ENCODE measurements at regions not wholly inside any gene's neighbourhood (a gene's known extent, or its start where the extent isn't known, plus 50 kb on each side); places are given as distances from the start of the nearest gene placed in this dataset.

DNA sequence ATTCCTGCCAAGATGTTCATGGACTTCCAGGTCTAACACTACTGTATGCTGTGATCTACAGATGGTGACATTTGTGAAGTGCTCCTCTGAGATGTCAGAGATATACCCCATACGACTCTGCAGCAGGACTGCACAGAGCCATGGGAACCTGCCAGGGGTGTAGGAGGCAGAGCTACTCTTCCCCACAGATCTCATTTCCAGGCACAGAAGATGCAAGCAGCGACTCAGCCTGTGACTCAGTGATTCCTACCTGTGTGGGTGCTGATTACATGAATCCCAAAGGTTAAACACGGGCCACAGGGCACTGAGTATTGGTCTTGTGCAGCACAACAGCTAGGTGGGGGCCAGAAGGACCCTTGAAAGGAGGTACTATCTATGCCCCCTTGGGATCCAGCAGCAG, 137.0 kb upstream of the SOX9 start:
- H3K9ac ChIP-seq (ENCODE audit: low read depth, low read length), result no peak overlapping the region
- H3K9me3 ChIP-seq (ENCODE audit: control insufficient read depth, insufficient read depth, low read length), result no peaks in the 10 kb centered on the region
- no peaks in the 10 kb centered on the region for H3K4me1 ChIP-seq (ENCODE audit: insufficient read depth, low read length)
- H3K36me3 ChIP-seq (ENCODE audit: insufficient read depth, low read length), result no peaks in the 10 kb centered on the region

- Histone ChIP-seq H3K9me3 (ENCODE audit: control insufficient read depth, insufficient read depth, low read length) (no peaks in the 10 kb centered on the region), H3K4me1 (ENCODE audit: insufficient read depth, low read length) (no peaks in the 10 kb centered on the region), H3K36me3 (ENCODE audit: insufficient read depth, low read length) (no peaks in the 10 kb centered on the region), H3K9ac (ENCODE audit: low read depth, low read length) (no peak overlapping the region)
These were observed 135.4 kb upstream of the SOX9 start for GRCh38 chr17:71985111-71986039.

GRCh38 chr17:71986886-71987285, 133.9 kb upstream of the SOX9 start:
- Histone ChIP-seq H3K36me3 (ENCODE audit: insufficient read depth, low read length) (no peaks in the 10 kb centered on the region), H3K4me1 (ENCODE audit: insufficient read depth, low read length) (no peaks in the 10 kb centered on the region), H3K9ac (ENCODE audit: low read depth, low read length) (no peak overlapping the region), H3K9me3 (ENCODE audit: control insufficient read depth, insufficient read depth, low read length) (no peaks in the 10 kb centered on the region)

- H3K9ac ChIP-seq (ENCODE audit: low read depth, low read length), result no peak overlapping the region
- no peaks in the 10 kb centered on the region for H3K4me1 ChIP-seq (ENCODE audit: insufficient read depth, low read length)
- H3K36me3 ChIP-seq (ENCODE audit: insufficient read depth, low read length), result no peaks in the 10 kb centered on the region
- H3K9me3 ChIP-seq (ENCODE audit: control insufficient read depth, insufficient read depth, low read length), result no peaks in the 10 kb centered on the region
These were observed 133.2 kb upstream of the SOX9 start for GRCh38 chr17:71987634-71988033.

DNA sequence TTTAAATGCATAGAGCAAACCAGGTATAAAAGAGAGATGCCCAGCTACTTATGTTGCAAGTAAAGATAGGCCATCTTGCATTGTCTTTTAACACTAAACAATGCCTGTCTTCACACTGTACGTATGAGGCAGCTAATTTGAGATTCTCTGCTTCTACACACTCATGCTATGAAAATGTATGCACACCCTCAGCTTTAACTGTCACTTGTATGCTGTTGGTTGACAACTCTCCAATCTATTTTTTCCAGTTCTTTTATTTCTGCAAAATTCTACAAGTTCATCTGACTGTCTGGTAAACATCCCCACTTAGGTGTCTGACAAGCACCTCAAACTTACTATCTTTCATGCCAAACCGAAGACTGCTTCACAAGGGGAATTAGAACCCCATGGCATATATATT, 131.7 kb upstream of the SOX9 start:
- Histone ChIP-seq H3K4me1 (ENCODE audit: insufficient read depth, low read length) (no peaks in the 10 kb centered on the region), H3K9ac (ENCODE audit: low read depth, low read length) (no peak overlapping the region), H3K36me3 (ENCODE audit: insufficient read depth, low read length) (no peaks in the 10 kb centered on the region), H3K9me3 (ENCODE audit: control insufficient read depth, insufficient read depth, low read length) (no peaks in the 10 kb centered on the region)

DNA sequence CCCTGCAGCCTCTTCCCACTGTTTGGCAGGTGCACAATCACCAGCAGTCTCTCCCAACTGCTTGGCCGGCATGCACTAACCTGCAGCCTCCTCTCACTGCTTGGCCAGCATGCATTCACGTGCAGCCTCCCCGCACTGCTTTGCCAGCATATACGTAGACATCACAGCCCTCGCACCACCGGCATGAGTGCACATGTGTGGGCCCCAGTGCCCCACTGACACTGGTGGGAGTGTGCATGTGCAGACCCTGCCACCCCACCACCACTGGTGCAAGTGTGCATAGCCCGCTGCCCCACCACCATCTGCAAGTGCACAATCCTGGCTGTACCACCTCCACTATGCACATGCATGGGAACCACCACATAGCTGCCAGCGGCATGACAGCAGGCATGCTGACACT, 127.5 kb upstream of the SOX9 start:
- Histone ChIP-seq H3K9ac (ENCODE audit: low read depth, low read length) (no peak overlapping the region), H3K4me1 (ENCODE audit: insufficient read depth, low read length) (no peaks in the 10 kb centered on the region), H3K36me3 (ENCODE audit: insufficient read depth, low read length) (no peaks in the 10 kb centered on the region), H3K9me3 (ENCODE audit: control insufficient read depth, insufficient read depth, low read length) (no peaks in the 10 kb centered on the region)

DNA sequence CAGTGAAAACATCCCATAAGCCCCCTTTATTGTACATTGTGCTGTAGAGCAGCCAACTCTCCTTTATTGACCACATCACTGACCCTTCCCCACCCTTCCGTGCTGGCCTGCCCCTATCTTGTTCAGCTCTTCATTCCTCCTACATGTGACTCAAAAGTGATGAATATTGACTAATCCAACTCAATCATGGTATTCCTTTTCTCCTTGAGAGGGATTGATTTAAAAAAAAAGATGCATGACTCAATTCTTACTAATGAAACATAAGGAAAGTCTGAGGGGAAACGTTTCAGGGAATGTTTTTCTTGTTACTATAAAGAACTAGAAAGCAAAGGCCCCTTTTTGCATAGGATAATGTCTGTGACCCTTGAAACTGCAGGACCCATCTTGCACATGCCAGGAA, 125.2 kb upstream of the SOX9 start:
- Histone ChIP-seq H3K36me3 (ENCODE audit: insufficient read depth, low read length) (no peaks in the 10 kb centered on the region), H3K4me1 (ENCODE audit: insufficient read depth, low read length) (no peaks in the 10 kb centered on the region), H3K9me3 (ENCODE audit: control insufficient read depth, insufficient read depth, low read length) (no peaks in the 10 kb centered on the region), H3K9ac (ENCODE audit: low read depth, low read length) (no peak overlapping the region)

DNA sequence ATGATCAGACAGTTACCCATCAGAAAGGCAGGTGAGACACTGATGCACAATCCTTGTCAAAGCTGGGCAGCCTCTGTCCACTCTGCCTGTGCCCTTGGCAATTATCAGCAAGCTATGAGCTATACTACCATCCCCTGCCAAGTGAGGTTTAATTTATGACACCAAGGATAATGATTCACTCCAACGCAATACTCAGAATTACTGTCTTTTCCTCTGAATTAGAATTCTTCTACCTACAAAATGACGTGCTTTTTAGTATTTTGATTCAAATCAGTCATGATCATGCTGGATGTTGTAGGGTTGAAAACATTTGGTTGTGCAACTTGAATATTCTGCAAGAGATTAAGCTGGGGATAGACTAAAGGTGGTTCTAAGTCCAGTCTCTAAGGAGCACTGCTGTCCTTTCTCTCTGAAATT, 116.8 kb upstream of the SOX9 start:
- Histone ChIP-seq H3K4me1 (ENCODE audit: insufficient read depth, low read length) (no peaks in the 10 kb centered on the region), H3K9ac (ENCODE audit: low read depth, low read length) (no peak overlapping the region), H3K36me3 (ENCODE audit: insufficient read depth, low read length) (no peaks in the 10 kb centered on the region), H3K9me3 (ENCODE audit: control insufficient read depth, insufficient read depth, low read length) (no peaks in the 10 kb centered on the region)

DNA sequence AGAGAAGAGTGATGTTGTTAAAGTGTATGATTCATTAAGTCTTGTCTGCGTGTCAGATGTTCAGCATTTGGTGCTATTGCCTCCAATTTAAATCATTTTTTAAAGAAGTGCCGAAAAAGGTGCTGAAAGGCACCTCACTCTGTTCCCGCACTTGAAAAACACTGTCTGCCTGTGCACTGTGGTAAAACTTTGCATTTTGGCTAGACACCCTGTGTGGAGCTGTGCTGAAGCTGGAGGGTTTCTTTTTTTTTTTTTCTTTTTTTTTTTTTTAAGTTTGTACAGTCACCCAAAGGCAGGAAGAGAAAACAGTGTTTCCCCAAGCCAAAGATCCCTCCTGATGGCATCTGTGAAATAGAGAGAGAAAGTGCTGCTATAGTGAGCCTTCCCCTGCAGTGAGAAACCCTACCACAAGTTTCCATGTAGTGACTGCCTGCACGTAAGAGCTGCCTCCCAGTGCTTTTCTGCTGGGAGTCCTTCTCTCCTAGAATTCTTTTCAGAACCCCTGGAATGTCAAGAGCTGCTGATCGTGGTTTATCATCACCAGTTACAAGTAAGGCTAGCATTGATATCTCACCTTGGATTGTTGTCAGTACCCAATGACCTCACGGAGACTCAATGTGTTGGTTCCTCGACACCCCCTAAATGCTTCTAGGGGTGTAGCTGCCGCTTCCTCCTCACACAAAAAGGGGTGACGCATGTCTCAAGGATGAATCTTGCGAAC, 116.0 kb upstream of the SOX9 start:
- no peaks in the 10 kb centered on the region for H3K9me3 ChIP-seq (ENCODE audit: control insufficient read depth, insufficient read depth, low read length)
- no peaks in the 10 kb centered on the region for H3K4me1 ChIP-seq (ENCODE audit: insufficient read depth, low read length)
- H3K9ac ChIP-seq (ENCODE audit: low read depth, low read length), result no peak overlapping the region
- H3K36me3 ChIP-seq (ENCODE audit: insufficient read depth, low read length), result no peaks in the 10 kb centered on the region

- no peaks in the 10 kb centered on the region for H3K36me3 ChIP-seq (ENCODE audit: insufficient read depth, low read length)
- no peaks in the 10 kb centered on the region for H3K4me1 ChIP-seq (ENCODE audit: insufficient read depth, low read length)
- H3K9ac ChIP-seq (ENCODE audit: low read depth, low read length), result no peak overlapping the region
- no peaks in the 10 kb centered on the region for H3K9me3 ChIP-seq (ENCODE audit: control insufficient read depth, insufficient read depth, low read length)
These were observed 115.3 kb upstream of the SOX9 start for GRCh38 chr17:72005332-72006163.

DNA sequence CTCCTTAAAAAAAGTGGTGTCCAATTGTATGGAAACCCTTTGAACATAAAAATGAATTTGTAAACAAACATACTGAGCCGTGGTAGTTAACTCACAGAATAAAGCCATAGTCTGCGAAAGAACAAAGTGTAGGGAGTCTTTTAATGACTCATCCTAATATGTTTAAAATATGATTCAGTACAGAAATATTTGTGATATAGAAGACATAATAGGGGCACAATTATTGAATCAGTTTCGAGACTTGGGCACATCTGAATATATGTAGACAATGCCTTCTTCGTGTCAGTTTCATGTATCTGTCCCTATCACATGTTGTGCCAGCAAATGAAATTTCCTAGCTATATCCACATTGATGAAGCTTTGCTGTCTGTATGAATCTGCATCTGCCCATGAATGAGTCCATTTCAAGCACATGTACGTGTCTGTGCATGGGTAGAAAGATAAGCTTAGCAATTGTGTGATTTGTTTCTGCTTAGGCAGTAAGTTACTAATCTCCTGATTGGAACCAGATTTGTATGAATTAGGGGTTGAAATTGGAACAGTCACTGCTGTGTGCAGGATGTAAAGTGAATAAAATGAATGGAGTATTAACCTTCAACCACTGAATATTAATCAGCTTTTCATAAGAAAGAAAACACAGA, 112.5 kb upstream of the SOX9 start:
- Histone ChIP-seq H3K9ac (ENCODE audit: low read depth, low read length) (no peak overlapping the region), H3K36me3 (ENCODE audit: insufficient read depth, low read length) (no peaks in the 10 kb centered on the region), H3K9me3 (ENCODE audit: control insufficient read depth, insufficient read depth, low read length) (no peaks in the 10 kb centered on the region), H3K4me1 (ENCODE audit: insufficient read depth, low read length) (no peaks in the 10 kb centered on the region)

DNA sequence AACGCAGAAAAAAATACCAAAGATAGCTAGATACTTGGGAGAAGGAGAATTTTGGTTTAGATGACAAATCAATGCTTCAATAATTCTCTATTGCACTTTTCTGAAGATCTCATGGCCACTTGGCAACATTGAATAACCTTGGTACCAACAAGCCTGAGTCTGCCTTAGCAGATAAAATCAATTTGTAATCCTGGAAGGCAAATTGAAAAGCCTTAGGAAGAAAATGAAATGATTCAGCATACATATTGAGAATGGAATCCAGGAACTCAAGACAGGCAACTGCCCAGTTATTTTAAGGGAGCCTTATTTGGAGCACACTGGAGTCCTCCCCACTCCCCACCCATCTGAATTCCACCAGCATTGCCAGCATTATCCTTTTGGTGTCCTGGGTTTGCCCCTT, 109.3 kb upstream of the SOX9 start:
- Histone ChIP-seq H3K4me1 (ENCODE audit: insufficient read depth, low read length) (no peaks in the 10 kb centered on the region), H3K9ac (ENCODE audit: low read depth, low read length) (no peak overlapping the region), H3K36me3 (ENCODE audit: insufficient read depth, low read length) (no peaks in the 10 kb centered on the region), H3K9me3 (ENCODE audit: control insufficient read depth, insufficient read depth, low read length) (no peaks in the 10 kb centered on the region)

- Histone ChIP-seq H3K4me1 (ENCODE audit: insufficient read depth, low read length) (peaks cover 3% of the 10 kb centered on the region; the same call in 1 of the 2 replicates), H3K36me3 (ENCODE audit: insufficient read depth, low read length) (no peaks in the 10 kb centered on the region), H3K9ac (ENCODE audit: low read depth, low read length) (no peak overlapping the region), H3K9me3 (ENCODE audit: control insufficient read depth, insufficient read depth, low read length) (no peaks in the 10 kb centered on the region)
These were observed 99.3 kb upstream of the SOX9 start for GRCh38 chr17:72021417-72022041.

All from ES-I3 (cell line).